Cardiac fibroblast (primary cell): ENCODE measurements at regions not wholly inside any gene's neighbourhood (a gene's known extent, or its start where the extent isn't known, plus 50 kb on each side); places are given as distances from the start of the nearest gene placed in this dataset.
"Not testable (repeated sequence)": the region's sequence is repeated elsewhere in the genome, so short reads cannot be mapped to it uniquely, and the experiment has no call there.

Source experiments
- DNase-seq, 2 donors: peaks; one replicate each; pipeline versions ENCODE4 v3.0.0 to v3.0.0-alpha.2; 2010; ENCODE audit warnings: low read depth in 2 of 2
- H3K4me3 ChIP-seq, 2 donors: replicated peaks in 1 of 2; 1 replicate in 1 of 2; 2 replicates in 1 of 2; pipeline ENCODE4 v1.5.1; 2011; ENCODE audit warnings: low read depth in 2 of 2, low read length in 2 of 2, mild to moderate bottlenecking in 2 of 2, moderate library complexity in 1 of 2
- CTCF ChIP-seq: IDR thresholded peaks from one replicate; pipeline ENCODE4 v1.5.1; 2011; ENCODE audit warnings: low read depth, mild to moderate bottlenecking, low read length, inconsistent platforms

GRCh38 chr5:166788050-166788449, 1503.4 kb upstream of the WWC1 start:
- DNase-seq, result no peak
- TF ChIP-seq CTCF, result no peak
- H3K4me3 ChIP-seq, result no peak overlapping the region

GRCh38 chr5:166795756-166796155, 1495.7 kb upstream of the WWC1 start:
- no peak overlapping the region for H3K4me3 ChIP-seq
- no peak for DNase-seq
- no peak for TF ChIP-seq CTCF

- no peak overlapping the region for H3K4me3 ChIP-seq
- no peak for DNase-seq
- TF ChIP-seq CTCF, result no peak
Measured at GRCh38 chr5:166803058-166803457, 1488.4 kb upstream of the WWC1 start.

GRCh38 chr5:166804223-166804622, 1487.2 kb upstream of the WWC1 start:
- H3K4me3 ChIP-seq, DNase-seq: not testable (repeated sequence)

- DNase-seq, H3K4me3 ChIP-seq: not testable (repeated sequence)
Measured at GRCh38 chr5:166804693-166805092, 1486.8 kb upstream of the WWC1 start.

GRCh38 chr5:166810093-166810658, 1481.3 kb upstream of the WWC1 start:
- DNase-seq, H3K4me3 ChIP-seq: not testable (repeated sequence)

GRCh38 chr5:166810721-166811120, 1480.7 kb upstream of the WWC1 start:
- no peak overlapping the region for H3K4me3 ChIP-seq
- TF ChIP-seq CTCF, result no peak
- no peak for DNase-seq

- DNase-seq, result no peak
- no peak overlapping the region for H3K4me3 ChIP-seq
- TF ChIP-seq CTCF, result no peak
Measured at GRCh38 chr5:166823360-166823759, 1468.1 kb upstream of the WWC1 start.
